Kidney epithelial cell (primary cell): ENCODE measurements at regions not wholly inside any gene's neighbourhood (a gene's known extent, or its start where the extent isn't known, plus 50 kb on each side); places are given as distances from the start of the nearest gene placed in this dataset.

Experiments used
- DNase-seq: peaks from one replicate; pipeline ENCODE4 v3.0.0-alpha.2; 2010; ENCODE audit warnings: low read depth
- H3K27me3 ChIP-seq: 2 replicates; pipeline ENCODE4 v1.6.0; 2011; ENCODE audit warnings: low read length; ENCODE audit not compliant: control insufficient read depth, insufficient read depth
- H3K36me3 ChIP-seq: 2 replicates; pipeline ENCODE4 v1.5.1; 2011; ENCODE audit warnings: low read length; ENCODE audit not compliant: control insufficient read depth, insufficient read depth
- H3K4me3 ChIP-seq: 2 replicates; pipeline ENCODE4 v1.5.1; 2011; ENCODE audit warnings: low read depth, mild to moderate bottlenecking, control low read depth, low read length
- TF ChIP-seq, protein P1 (sequence below): IDR thresholded peaks from 2 replicates; pipeline ENCODE4 v1.5.1; 2011; ENCODE audit warnings: mild to moderate bottlenecking, moderate library complexity, low read length, control low read depth, inconsistent platforms; ENCODE audit not compliant: insufficient read depth, poor library complexity, severe bottlenecking

DNA sequence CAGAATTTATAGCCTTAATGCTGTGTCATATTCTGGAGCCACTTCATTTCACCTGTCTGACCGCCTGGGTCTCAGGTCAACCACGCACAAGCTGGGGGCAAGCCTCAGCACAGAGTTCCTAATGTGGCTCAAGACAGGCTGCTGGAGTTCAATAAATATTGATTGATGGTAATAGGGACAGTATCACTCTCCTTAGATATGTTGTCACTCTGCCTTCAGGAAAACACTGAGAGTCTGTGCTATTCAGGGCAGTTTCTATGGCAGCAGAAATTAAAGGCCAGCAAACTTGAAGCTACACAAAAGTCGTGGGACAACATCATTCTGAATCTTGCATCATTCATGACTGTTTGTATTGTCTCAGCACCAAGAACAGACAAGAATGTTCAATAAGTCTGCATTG is 696.1 kb downstream of the METTL4 start:
- DNase-seq: no peak
- no peak overlapping the region for H3K4me3 ChIP-seq
- H3K27me3 ChIP-seq: no peaks in the 10 kb centered on the region
- TF ChIP-seq, protein P1, sequence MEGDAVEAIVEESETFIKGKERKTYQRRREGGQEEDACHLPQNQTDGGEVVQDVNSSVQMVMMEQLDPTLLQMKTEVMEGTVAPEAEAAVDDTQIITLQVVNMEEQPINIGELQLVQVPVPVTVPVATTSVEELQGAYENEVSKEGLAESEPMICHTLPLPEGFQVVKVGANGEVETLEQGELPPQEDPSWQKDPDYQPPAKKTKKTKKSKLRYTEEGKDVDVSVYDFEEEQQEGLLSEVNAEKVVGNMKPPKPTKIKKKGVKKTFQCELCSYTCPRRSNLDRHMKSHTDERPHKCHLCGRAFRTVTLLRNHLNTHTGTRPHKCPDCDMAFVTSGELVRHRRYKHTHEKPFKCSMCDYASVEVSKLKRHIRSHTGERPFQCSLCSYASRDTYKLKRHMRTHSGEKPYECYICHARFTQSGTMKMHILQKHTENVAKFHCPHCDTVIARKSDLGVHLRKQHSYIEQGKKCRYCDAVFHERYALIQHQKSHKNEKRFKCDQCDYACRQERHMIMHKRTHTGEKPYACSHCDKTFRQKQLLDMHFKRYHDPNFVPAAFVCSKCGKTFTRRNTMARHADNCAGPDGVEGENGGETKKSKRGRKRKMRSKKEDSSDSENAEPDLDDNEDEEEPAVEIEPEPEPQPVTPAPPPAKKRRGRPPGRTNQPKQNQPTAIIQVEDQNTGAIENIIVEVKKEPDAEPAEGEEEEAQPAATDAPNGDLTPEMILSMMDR: no peak
- no peaks in the 10 kb centered on the region for H3K36me3 ChIP-seq

DNA sequence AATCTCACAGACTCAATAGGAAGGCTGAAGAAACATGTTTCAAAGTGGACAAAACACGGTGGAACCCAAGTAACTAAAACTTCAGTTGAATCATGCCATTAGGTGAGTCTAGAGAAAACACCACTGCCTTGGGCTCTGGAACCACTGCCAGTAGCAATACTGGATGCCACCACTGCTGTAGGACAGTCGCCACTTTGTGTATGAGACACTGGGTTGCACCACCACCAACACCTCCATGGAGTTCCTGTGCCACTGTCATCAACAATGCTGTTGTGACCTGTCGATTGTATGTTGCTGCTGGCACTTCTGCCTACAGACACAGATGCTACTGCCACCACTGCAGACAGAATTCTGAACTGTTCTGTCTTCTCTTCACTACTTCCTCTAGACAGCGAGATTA is 686.7 kb downstream of the METTL4 start:
- Histone ChIP-seq H3K27me3 (no peaks in the 10 kb centered on the region), H3K4me3 (no peak overlapping the region), H3K36me3 (no peaks in the 10 kb centered on the region)
- no peak for DNase-seq
- TF ChIP-seq, protein P1: no peak

DNA sequence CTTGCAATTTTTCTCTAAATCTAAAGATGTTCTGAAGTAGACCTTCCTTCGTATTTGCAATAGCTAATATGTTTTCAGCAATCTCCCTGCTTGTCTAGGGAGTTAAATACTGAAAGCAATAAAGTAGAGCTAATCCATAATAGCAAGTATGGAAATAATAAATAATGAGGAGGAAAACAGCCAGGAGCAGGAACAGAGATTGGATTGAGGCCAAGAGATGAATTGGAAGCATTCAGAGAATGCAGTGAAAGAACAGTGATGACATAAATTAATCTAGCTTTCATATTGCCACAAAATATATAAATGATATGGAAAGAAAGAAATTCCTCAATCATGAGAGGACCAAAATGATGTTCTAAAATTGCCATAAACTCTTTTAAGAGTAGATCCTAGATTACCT is 679.7 kb downstream of the METTL4 start:
- DNase-seq: no peak
- Histone ChIP-seq H3K4me3 (no peak overlapping the region), H3K36me3 (no peaks in the 10 kb centered on the region), H3K27me3 (no peaks in the 10 kb centered on the region)
- TF ChIP-seq, protein P1: no peak

DNA sequence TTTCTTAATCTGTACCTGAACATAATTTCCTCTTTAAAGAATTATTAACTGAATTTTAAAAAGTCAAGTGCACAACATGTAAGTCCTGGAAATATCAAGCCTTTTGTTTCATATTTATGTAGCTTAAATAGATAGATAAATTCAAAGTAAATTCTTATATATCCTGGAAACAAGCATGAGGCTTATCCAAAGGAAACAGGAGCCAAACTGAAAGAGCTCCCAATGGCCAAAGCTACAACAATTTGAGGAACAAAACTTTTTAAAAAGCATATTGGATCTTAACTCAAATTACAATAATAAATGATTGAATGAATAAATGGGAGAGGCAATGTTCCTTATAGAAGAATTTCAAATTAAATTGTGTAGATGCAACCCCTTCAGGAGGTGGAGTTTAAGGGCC is 679.1 kb downstream of the METTL4 start:
- no peak for DNase-seq

DNA sequence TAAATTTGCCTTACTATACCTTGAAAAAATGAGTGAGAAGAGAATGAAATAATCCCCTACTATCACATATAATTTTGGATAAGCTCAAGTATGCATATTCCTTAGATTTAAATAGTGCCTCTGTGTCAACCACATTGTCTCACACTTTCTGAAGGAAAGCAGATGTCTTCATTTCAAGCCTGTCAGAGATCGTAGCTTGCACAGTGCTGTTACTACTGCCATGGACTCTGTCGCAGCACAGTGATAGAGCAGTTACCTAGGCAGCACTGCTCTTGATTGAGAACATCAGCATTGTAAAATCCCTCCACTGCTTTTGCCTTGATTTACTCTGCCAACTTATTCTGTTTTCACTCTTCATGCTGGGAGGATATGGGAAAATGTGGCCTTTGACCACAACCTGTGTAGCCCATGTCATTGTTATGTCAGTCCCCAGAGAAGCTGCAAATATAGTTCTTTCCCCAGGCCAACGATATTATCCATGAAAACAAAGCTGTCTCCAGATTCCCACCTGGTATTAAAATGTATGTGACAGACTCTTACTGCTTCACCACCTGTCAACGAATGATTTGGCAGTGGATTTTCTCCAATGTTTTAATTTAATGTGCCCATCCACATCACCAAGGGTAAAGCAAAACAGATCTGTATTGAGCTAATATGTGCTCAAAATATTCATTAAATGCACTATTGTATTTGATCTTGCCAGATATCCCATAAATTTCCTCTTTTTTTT is 675.7 kb downstream of the METTL4 start:
- H3K27me3 ChIP-seq: no peaks in the 10 kb centered on the region
- DNase-seq: no peak
- H3K4me3 ChIP-seq: no peak overlapping the region
- TF ChIP-seq, protein P1: no peak
- H3K36me3 ChIP-seq: no peaks in the 10 kb centered on the region

More for the DNA sequence above, 679.1 kb downstream of the METTL4 start:
- H3K4me3 ChIP-seq: no peak overlapping the region
- TF ChIP-seq, protein P1: no peak
- no peaks in the 10 kb centered on the region for H3K27me3 ChIP-seq
- H3K36me3 ChIP-seq: no peaks in the 10 kb centered on the region

DNA sequence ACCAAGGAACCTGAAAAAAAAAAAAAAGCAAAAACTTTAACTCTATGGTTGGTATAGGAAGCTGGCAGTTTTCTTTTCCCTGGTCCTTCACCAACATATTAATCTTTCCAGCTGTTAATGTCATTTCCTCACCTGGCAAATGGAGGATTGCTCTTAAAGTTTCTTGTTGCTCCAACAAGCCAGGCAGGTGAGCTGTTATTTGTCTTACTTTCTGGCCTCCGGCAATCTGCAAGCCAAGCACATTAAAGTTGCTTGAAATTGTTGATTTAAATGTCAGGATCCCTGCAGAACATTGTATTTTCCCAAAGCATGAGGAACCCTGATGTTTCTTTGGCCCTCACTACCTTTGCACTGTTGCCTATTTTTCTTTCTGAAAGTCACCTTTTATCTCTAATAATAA is 664.9 kb downstream of the METTL4 start:
- no peaks in the 10 kb centered on the region for H3K36me3 ChIP-seq
- H3K4me3 ChIP-seq: no peak overlapping the region
- H3K27me3 ChIP-seq: no peaks in the 10 kb centered on the region
- no peak for DNase-seq
- TF ChIP-seq, protein P1: no peak
